Neuronal stem cell (in vitro differentiated cells): ENCODE measurements at regions not wholly inside any gene's neighbourhood (a gene's known extent, or its start where the extent isn't known, plus 50 kb on each side); places are given as distances from the start of the nearest gene placed in this dataset.

Experiments used
- DNase-seq: peaks from one replicate; pipeline ENCODE4 v3.0.0-alpha.2; 2013; ENCODE audit warnings: low spot score
- H2AFZ ChIP-seq: one replicate; pipeline ENCODE4 v1.6.1; 2013; ENCODE audit warnings: mild to moderate bottlenecking, low read length, inconsistent platforms
- H2AK5ac ChIP-seq: 2 replicates; pipeline ENCODE4 v1.6.1; 2013; ENCODE audit warnings: low read depth, mild to moderate bottlenecking, inconsistent platforms, low read length, moderate library complexity, mixed read lengths
- H2BK120ac ChIP-seq: 2 replicates; pipeline ENCODE4 v1.6.1; 2013; ENCODE audit warnings: low read depth, mild to moderate bottlenecking, inconsistent platforms, low read length, moderate library complexity, mixed read lengths
- H2BK12ac ChIP-seq: one replicate; pipeline ENCODE4 v1.6.1; 2013; ENCODE audit warnings: low read length, inconsistent platforms
- H2BK15ac ChIP-seq: 2 replicates; pipeline ENCODE4 v1.6.1; 2013; ENCODE audit warnings: mild to moderate bottlenecking, low read length, inconsistent platforms, mixed read lengths
- H2BK5ac ChIP-seq: one replicate; pipeline ENCODE4 v1.6.1; 2013; ENCODE audit warnings: inconsistent platforms, mild to moderate bottlenecking, low read length, moderate library complexity
- H3K14ac ChIP-seq: one replicate; pipeline ENCODE4 v1.6.1; 2013; ENCODE audit warnings: low read length, inconsistent platforms
- H3K18ac ChIP-seq: 2 replicates; pipeline ENCODE4 v1.6.1; 2013; ENCODE audit warnings: low read length, inconsistent platforms
- H3K23ac ChIP-seq: 2 replicates; pipeline ENCODE4 v1.6.1; 2013; ENCODE audit warnings: low read depth, mild to moderate bottlenecking, mixed read lengths, low read length, inconsistent platforms; ENCODE audit not compliant: poor library complexity
- H3K27ac ChIP-seq: replicated peaks from 3 replicates; pipeline ENCODE4 v1.5.1; 2013; ENCODE audit warnings: low read length, inconsistent platforms
- H3K27me3 ChIP-seq, 3 experiments: 2 replicates each; pipeline ENCODE4 v1.6.1; 2013; ENCODE audit warnings: low read length in 3 of 3, mild to moderate bottlenecking in 2 of 3, inconsistent platforms in 1 of 3, low read depth in 1 of 3, mixed read lengths in 1 of 3, moderate library complexity in 1 of 3; ENCODE audit not compliant: control insufficient read depth in 3 of 3, insufficient read depth in 3 of 3
- H3K36me3 ChIP-seq, 2 donors: replicated peaks in 1 of 2; 2 replicates each; pipeline ENCODE4 v1.6.1; 2013; ENCODE audit warnings: low read length in 2 of 2; ENCODE audit not compliant: control insufficient read depth in 2 of 2, insufficient read depth in 2 of 2
- H3K4ac ChIP-seq: 2 replicates; pipeline ENCODE4 v1.6.1; 2013; ENCODE audit warnings: inconsistent platforms, mild to moderate bottlenecking, low read length, moderate library complexity
- H3K4me1 ChIP-seq, 2 donors: 1 replicate in 1 of 2; 2 replicates in 1 of 2; pipeline ENCODE4 v1.6.1; 2013; ENCODE audit warnings: low read length in 2 of 2, low read depth in 1 of 2; ENCODE audit not compliant: control insufficient read depth in 2 of 2, insufficient read depth in 1 of 2
- H3K4me2 ChIP-seq: one replicate; pipeline ENCODE4 v1.6.1; 2013; ENCODE audit warnings: mild to moderate bottlenecking, low read length, inconsistent platforms; ENCODE audit not compliant: insufficient read depth, poor library complexity, severe bottlenecking
- H3K4me3 ChIP-seq, 2 donors: 2 replicates each; pipeline ENCODE4 v1.5.1; 2013; ENCODE audit warnings: low read length in 2 of 2, mild to moderate bottlenecking in 2 of 2, inconsistent platforms in 1 of 2, moderate library complexity in 1 of 2
- H3K79me1 ChIP-seq: one replicate; pipeline ENCODE4 v1.6.1; 2013; ENCODE audit warnings: low read depth, mild to moderate bottlenecking, inconsistent platforms, low read length, moderate library complexity
- H3K9ac ChIP-seq: one replicate; pipeline ENCODE4 v1.6.1; 2013; ENCODE audit warnings: mild to moderate bottlenecking, low read depth, low read length, inconsistent platforms; ENCODE audit not compliant: poor library complexity
- H3K9me3 ChIP-seq, 2 donors: replicated peaks in 1 of 2; 2 replicates each; pipeline versions ENCODE3 to v1.6.1; 2013; ENCODE audit warnings: low read length in 2 of 2, mild to moderate bottlenecking in 2 of 2, inconsistent platforms in 1 of 2, low read depth in 1 of 2, mixed read lengths in 1 of 2, moderate library complexity in 1 of 2; ENCODE audit not compliant: control insufficient read depth in 2 of 2, insufficient read depth in 1 of 2
- H4K8ac ChIP-seq: one replicate; pipeline ENCODE4 v1.6.1; 2013; ENCODE audit warnings: low read depth, mild to moderate bottlenecking, inconsistent platforms, low read length, moderate library complexity
- H4K91ac ChIP-seq: one replicate; pipeline ENCODE4 v1.6.1; 2013; ENCODE audit warnings: low read length, low read depth, mild to moderate bottlenecking, inconsistent platforms; ENCODE audit not compliant: poor library complexity
- WGBS, 2 donors: extraction: QIAGEN DNeasy Blood & Tissue Kit; methylation state at CpG; one replicate each; pipeline ENCODE4 v1.1.7; 2013; ENCODE audit warnings: missing lambda C conversion rate in 2 of 2, mixed read lengths in 1 of 2; ENCODE audit not compliant: insufficient read length in 2 of 2, insufficient replicate concordance in 1 of 2; ENCODE audit errors: extremely low coverage in 2 of 2; 5-methylcytosine and 5-hydroxymethylcytosine counted together

DNA sequence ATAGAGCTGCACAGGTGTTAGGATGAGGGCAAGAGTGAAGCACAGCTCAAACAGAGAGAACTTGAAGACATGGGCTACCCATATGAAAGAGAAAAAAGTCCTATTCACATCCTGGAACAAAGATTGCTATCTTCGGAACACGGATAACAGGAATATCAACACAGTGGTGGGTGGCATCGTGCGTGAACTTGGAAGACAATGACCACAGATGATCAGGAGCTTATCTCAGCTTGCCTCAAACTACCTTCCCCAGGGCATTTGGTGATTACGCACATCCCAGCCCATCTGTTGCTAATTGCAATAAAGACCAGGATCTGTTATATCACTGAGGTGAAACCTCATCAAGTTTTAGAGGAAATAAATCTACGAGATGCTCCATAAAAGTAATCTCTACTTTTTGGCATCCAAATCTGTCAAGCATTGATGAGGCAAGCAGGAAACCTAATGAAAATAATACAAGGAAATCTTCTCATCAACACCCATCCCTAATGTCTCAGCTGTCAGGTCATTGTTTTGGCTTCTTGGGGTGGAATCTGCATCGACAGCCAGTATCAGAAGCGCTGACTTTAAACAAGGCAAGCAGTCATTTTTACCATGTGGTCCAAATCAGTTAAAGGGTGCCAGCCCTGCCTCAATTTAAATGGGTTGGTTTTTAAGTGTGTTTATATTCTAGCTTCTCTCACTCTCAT is 188.2 kb downstream of the SPCS3 start:
- Histone ChIP-seq H3K4me1 (no peaks in the 10 kb centered on the region), H2BK15ac (no peak overlapping the region), H3K4me3 (no peak overlapping the region), H4K8ac (no peak overlapping the region), H3K4ac (no peak overlapping the region), H2BK5ac (no peak overlapping the region), H3K79me1 (no peaks in the 10 kb centered on the region), H2AK5ac (no peak overlapping the region), H3K23ac (no peak overlapping the region), H3K36me3 (no peaks in the 10 kb centered on the region), H2AFZ (no peak overlapping the region), H3K9me3 (no peaks in the 10 kb centered on the region), H2BK12ac (no peak overlapping the region), H3K27ac (no peak overlapping the region), H3K14ac (no peak overlapping the region), H4K91ac (no peak overlapping the region), H3K18ac (no peak overlapping the region), H2BK120ac (no peak overlapping the region), H3K4me2 (no peak overlapping the region), H3K9ac (no peak overlapping the region), H3K27me3 (no peaks in the 10 kb centered on the region)
- WGBS, 2 donors = no CpG with 5 or more reads among the region's 8 CpGs
- no peak for DNase-seq

DNA sequence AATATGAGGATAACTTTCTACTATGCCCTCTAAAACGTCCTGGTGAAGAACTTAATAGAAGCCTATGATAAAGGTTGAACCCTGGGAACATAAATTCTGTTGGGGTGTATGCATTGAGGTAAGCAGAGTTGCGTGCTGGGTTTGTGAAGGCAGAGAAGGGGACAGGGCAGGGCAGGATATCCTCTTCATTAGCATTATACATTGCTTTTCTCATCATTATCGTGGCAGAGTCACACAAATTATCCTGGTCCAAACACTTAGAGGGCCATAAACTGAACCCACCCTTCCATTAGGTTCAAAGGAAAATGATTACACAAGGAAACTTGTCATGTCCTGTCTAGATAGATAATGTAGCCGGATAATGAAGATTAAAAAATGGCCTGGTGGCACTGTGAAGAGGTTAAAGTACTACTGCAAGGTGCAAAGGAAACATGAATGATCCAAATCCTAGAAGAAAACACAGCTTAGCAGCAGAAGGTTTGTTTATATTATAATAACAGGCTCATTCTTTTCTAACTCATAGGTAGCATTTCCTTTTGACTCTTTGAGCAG is 189.1 kb downstream of the SPCS3 start:
- no peak overlapping the region for H2BK5ac ChIP-seq
- H2BK15ac ChIP-seq = no peak overlapping the region
- no peak overlapping the region for H4K91ac ChIP-seq
- H3K14ac ChIP-seq = no peak overlapping the region
- H3K36me3 ChIP-seq = no peaks in the 10 kb centered on the region
- H2BK120ac ChIP-seq = no peak overlapping the region
- H3K9ac ChIP-seq = no peak overlapping the region
- no peaks in the 10 kb centered on the region for H3K4me1 ChIP-seq
- H3K23ac ChIP-seq = no peak overlapping the region
- no peak overlapping the region for H2AK5ac ChIP-seq
- no peak overlapping the region for H3K4ac ChIP-seq
- H3K9me3 ChIP-seq = no peaks in the 10 kb centered on the region
- H2AFZ ChIP-seq = no peak overlapping the region
- no peak for DNase-seq
- H3K4me2 ChIP-seq = no peak overlapping the region
- H4K8ac ChIP-seq = no peak overlapping the region
- no CpG with 5 or more reads among the region's 4 CpGs for WGBS, 2 donors
- no peak overlapping the region for H3K18ac ChIP-seq
- no peak overlapping the region for H3K27ac ChIP-seq
- no peak overlapping the region for H2BK12ac ChIP-seq
- H3K27me3 ChIP-seq = no peaks in the 10 kb centered on the region
- no peak overlapping the region for H3K4me3 ChIP-seq
- H3K79me1 ChIP-seq = no peaks in the 10 kb centered on the region

DNA sequence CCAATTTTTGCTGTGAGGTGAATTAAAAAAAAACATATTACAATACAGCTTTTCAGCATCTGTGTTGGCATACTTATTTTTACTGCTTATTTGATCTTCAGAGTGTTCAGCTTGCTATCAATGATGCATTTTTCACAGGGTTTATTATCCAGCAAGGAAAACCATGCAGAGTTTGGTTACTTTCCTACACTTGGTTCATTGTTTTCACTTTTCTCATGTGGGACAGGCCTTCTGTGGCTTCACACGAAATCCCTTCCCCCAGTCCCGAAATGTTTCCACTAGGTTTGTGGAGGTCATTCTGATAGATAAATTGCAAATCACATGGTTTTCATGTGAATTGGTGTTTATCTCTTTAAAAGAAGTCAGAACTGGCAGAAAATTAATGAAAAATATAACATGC is 205.8 kb downstream of the SPCS3 start:
- Histone ChIP-seq H2AK5ac (no peak overlapping the region), H4K91ac (no peak overlapping the region), H2BK15ac (no peak overlapping the region), H2BK120ac (no peak overlapping the region), H3K4me3 (no peak overlapping the region), H3K27ac (no peak overlapping the region), H3K9ac (no peak overlapping the region), H3K4me2 (no peak overlapping the region), H2AFZ (peak overlapping the region; percentile 3), H3K14ac (no peak overlapping the region), H2BK12ac (no peak overlapping the region), H3K79me1 (no peaks in the 10 kb centered on the region), H3K18ac (no peak overlapping the region), H3K4ac (no peak overlapping the region), H3K27me3 (no peaks in the 10 kb centered on the region), H3K23ac (no peak overlapping the region), H2BK5ac (no peak overlapping the region), H3K36me3 (no peaks in the 10 kb centered on the region), H3K4me1 (peaks cover 0 to 16% of the 10 kb centered on the region in 2 donors), H4K8ac (no peak overlapping the region), H3K9me3 (no peaks in the 10 kb centered on the region)
- WGBS, 2 donors = no CpG with 5 or more reads among the region's 2 CpGs
- no peak for DNase-seq

DNA sequence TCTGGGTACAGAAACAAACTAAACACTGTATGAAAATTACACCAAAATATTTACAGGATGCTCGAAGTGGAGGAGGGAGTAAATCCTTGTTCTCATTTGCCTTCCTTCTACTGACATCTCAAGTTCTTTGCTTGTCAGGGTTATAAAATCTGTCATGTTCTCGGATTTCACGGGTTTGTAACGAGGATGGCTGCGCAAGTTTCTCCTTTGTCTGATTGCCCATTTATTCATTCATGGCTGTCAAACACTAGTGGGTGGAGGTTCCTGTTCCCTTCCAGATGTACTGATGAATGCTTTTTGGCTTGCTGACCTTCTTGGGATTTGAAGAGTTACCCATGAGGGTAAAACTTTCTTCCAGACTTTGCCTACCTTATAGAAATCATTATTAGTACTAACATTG is 206.9 kb downstream of the SPCS3 start:
- Histone ChIP-seq H3K9ac (no peak overlapping the region), H3K27me3 (no peaks in the 10 kb centered on the region), H4K8ac (no peak overlapping the region), H2BK15ac (no peak overlapping the region), H3K4ac (no peak overlapping the region), H2BK120ac (no peak overlapping the region), H3K14ac (no peak overlapping the region), H3K9me3 (no peaks in the 10 kb centered on the region), H3K79me1 (no peaks in the 10 kb centered on the region), H2AK5ac (no peak overlapping the region), H3K4me3 (no peak overlapping the region), H3K18ac (no peak overlapping the region), H3K36me3 (no peaks in the 10 kb centered on the region), H3K4me2 (no peak overlapping the region), H3K4me1 (peaks cover 0 to 16% of the 10 kb centered on the region in 2 donors), H3K27ac (no peak overlapping the region), H2BK12ac (no peak overlapping the region), H2BK5ac (no peak overlapping the region), H4K91ac (no peak overlapping the region), H3K23ac (no peak overlapping the region), H2AFZ (no peak overlapping the region)
- DNase-seq = no peak
- WGBS, 2 donors = no CpG with 5 or more reads among the region's 5 CpGs
